ENCODE measurements at regions not wholly inside any gene's neighbourhood (a gene's known extent, or its start where the extent isn't known, plus 50 kb on each side); places are given as distances from the start of the nearest gene placed in this dataset.

DNA sequence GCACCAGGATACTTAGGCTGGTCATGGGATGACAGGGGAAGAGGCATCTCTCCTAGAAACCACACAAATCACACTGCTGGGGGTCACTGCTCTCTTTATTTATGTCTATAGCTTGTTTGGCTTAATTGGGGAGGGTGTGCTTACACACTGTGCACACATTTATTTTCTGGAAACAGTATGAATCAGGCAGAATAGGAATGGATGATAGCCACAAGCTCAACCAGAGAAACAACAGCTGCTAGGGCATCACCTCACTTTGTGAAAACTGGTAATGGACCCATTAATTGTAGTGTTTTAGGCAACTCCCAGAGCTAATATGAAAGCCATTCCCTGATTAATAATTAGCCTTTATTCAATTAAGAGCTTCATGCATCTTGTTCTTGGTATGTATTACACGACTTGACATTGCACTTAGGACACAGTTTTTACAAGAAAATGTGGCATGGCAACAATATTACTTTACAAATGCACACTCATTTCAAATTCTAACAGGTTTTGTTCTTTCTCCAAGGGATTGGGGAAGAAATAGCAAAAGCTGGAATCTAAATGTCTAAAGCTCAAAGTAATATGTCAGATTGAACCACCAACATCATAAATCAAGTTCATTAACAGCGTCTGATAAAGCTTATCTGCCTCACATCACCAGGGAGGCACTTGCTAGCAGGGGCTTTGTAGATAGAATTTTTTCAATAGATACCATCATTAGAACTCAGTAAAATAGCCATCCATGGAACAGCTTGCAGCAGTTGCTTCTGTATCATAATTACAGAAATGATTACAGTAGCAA, 361.9 kb upstream of the FSHR start:
- CTCF ChIA-PET = no interaction called here
- Histone ChIP-seq H2AFZ (ENCODE audit: low read depth, low read length, poor library complexity, severe bottlenecking) (no peak overlapping the region), H3K27ac (ENCODE audit: low read depth, low read length) (no peak overlapping the region), H3K79me2 (ENCODE audit: insufficient read depth, low read length) (no peaks in the 10 kb centered on the region), H3K4me1 (ENCODE audit: control insufficient read depth in 1 of 2, insufficient read depth in 2 of 2, low read length in 2 of 2) (no peaks in the 10 kb centered on the region), H3K4me3 (replicated peaks in 1 of 2; ENCODE audit: low read depth in 1 of 2, low read length in 2 of 2) (no peak overlapping the region), H3K36me3 (ENCODE audit: control insufficient read depth in 1 of 2, insufficient read depth in 2 of 2, low read length in 2 of 2) (no peaks in the 10 kb centered on the region), H4K20me1 (ENCODE audit: insufficient read depth) (no peaks in the 10 kb centered on the region), H3K27me3 (ENCODE audit: insufficient read depth, low read length) (no peaks in the 10 kb centered on the region), H3K9ac (ENCODE audit: low read length) (no peak overlapping the region), H3K9me2 (ENCODE audit: insufficient read depth) (no peaks in the 10 kb centered on the region), H3K4me2 (ENCODE audit: low read length) (no peak overlapping the region), H3K9me3 (ENCODE audit: control insufficient read depth in 1 of 2, insufficient read depth in 1 of 2, low read depth in 1 of 2, low read length in 2 of 2) (peaks cover 6 to 12% of the 10 kb centered on the region in 2 experiments; a peak in 2 of 4 replicates)
- RAD21 ChIA-PET (ENCODE audit: low non-redundant PET in 1 of 2, low total read pairs in 2 of 2, uncharacterized antibody in 2 of 2, unreplicated experiment in 2 of 2) = no interaction called here
- POLR2A ChIA-PET = no interaction called here
- DNase-seq (ENCODE audit: low read depth, low spot score) = no peak
- intact Hi-C loops (cut with micrococcal nuclease) = no loop called here
- TF ChIP-seq, protein P1, sequence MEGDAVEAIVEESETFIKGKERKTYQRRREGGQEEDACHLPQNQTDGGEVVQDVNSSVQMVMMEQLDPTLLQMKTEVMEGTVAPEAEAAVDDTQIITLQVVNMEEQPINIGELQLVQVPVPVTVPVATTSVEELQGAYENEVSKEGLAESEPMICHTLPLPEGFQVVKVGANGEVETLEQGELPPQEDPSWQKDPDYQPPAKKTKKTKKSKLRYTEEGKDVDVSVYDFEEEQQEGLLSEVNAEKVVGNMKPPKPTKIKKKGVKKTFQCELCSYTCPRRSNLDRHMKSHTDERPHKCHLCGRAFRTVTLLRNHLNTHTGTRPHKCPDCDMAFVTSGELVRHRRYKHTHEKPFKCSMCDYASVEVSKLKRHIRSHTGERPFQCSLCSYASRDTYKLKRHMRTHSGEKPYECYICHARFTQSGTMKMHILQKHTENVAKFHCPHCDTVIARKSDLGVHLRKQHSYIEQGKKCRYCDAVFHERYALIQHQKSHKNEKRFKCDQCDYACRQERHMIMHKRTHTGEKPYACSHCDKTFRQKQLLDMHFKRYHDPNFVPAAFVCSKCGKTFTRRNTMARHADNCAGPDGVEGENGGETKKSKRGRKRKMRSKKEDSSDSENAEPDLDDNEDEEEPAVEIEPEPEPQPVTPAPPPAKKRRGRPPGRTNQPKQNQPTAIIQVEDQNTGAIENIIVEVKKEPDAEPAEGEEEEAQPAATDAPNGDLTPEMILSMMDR (IDR thresholded peaks at IDR 0.05 in 2 of 3, conservative IDR thresholded peaks at IDR 0.05 in 1 of 3; ENCODE audit: borderline replicate concordance in 1 of 3, insufficient read depth in 1 of 3, low read depth in 2 of 3, low read length in 2 of 3) = no peak
- TF ChIP-seq RAD21 (IDR thresholded peaks at IDR 0.05; ENCODE audit: low read depth) = no peak
- TF ChIP-seq CBX3 (IDR thresholded peaks at IDR 0.05; ENCODE audit: low read depth) = no peak
- TF ChIP-seq POLR2AphosphoS5 (IDR thresholded peaks at IDR 0.05; ENCODE audit: low read depth, low read length) = no peak
- TF ChIP-seq, protein P2, sequence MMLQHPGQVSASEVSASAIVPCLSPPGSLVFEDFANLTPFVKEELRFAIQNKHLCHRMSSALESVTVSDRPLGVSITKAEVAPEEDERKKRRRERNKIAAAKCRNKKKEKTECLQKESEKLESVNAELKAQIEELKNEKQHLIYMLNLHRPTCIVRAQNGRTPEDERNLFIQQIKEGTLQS (IDR thresholded peaks at IDR 0.05) = no peak
- TF ChIP-seq, protein P3, sequence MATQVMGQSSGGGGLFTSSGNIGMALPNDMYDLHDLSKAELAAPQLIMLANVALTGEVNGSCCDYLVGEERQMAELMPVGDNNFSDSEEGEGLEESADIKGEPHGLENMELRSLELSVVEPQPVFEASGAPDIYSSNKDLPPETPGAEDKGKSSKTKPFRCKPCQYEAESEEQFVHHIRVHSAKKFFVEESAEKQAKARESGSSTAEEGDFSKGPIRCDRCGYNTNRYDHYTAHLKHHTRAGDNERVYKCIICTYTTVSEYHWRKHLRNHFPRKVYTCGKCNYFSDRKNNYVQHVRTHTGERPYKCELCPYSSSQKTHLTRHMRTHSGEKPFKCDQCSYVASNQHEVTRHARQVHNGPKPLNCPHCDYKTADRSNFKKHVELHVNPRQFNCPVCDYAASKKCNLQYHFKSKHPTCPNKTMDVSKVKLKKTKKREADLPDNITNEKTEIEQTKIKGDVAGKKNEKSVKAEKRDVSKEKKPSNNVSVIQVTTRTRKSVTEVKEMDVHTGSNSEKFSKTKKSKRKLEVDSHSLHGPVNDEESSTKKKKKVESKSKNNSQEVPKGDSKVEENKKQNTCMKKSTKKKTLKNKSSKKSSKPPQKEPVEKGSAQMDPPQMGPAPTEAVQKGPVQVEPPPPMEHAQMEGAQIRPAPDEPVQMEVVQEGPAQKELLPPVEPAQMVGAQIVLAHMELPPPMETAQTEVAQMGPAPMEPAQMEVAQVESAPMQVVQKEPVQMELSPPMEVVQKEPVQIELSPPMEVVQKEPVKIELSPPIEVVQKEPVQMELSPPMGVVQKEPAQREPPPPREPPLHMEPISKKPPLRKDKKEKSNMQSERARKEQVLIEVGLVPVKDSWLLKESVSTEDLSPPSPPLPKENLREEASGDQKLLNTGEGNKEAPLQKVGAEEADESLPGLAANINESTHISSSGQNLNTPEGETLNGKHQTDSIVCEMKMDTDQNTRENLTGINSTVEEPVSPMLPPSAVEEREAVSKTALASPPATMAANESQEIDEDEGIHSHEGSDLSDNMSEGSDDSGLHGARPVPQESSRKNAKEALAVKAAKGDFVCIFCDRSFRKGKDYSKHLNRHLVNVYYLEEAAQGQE (IDR thresholded peaks at IDR 0.05; ENCODE audit: low read depth) = no peak
- no peak for TF ChIP-seq ZFX (IDR thresholded peaks at IDR 0.05)
- TF ChIP-seq SRF (IDR thresholded peaks at IDR 0.05; ENCODE audit: low read depth) = no peak
- no peak for TF ChIP-seq EZH2phosphoT487 (IDR thresholded peaks at IDR 0.05; ENCODE audit: borderline replicate concordance)
- BruUV-seq (replicated peaks) = no TSS peak
- no peak for ATAC-seq
